Activated CD8-positive, alpha-beta memory T cell treated with anti-CD3 and anti-CD28 coated beads, Interleukin-2, amount 10 ng/mL, durations not matched to agents 7 days and 5 days (primary cell): ENCODE measurements at regions not wholly inside any gene's neighbourhood (a gene's known extent, or its start where the extent isn't known, plus 50 kb on each side); places are given as distances from the start of the nearest gene placed in this dataset.

Experiments
- ATAC-seq: fragments of 150-1000 bp; cut with Tn5 transposase; one replicate; pipeline ENCODE4 v1.10.0; 2021; ENCODE audit warnings: moderate library complexity
- CTCF ChIA-PET: fragments of 350-600 bp; sonication (Branson Sonifier 250); formaldehyde crosslinking; loops from one replicate; lab custom pipeline; 2021; ENCODE audit warnings: antibody characterized with exemption; lab: Charles Lee
- DNase-seq: peaks from one replicate; pipeline ENCODE4 v3.0.0-alpha.2; 2020
- H3K27ac Mint-ChIP-seq: one replicate; pipeline ENCODE4 v1.8.0; 2021; ENCODE audit warnings: mild to moderate bottlenecking, mixed read lengths
- H3K27me3 Mint-ChIP-seq: one replicate; pipeline ENCODE4 v1.8.0; 2021; ENCODE audit warnings: mixed read lengths
- H3K36me3 Mint-ChIP-seq: one replicate; pipeline ENCODE4 v1.8.0; 2021; ENCODE audit warnings: mild to moderate bottlenecking, mixed read lengths
- H3K4me1 Mint-ChIP-seq: one replicate; pipeline ENCODE4 v1.8.0; 2021; ENCODE audit warnings: mixed read lengths
- H3K4me3 Mint-ChIP-seq: one replicate; pipeline ENCODE4 v1.8.0; 2021; ENCODE audit warnings: mild to moderate bottlenecking, moderate library complexity, mixed read lengths
- H3K9me3 Mint-ChIP-seq: one replicate; pipeline ENCODE4 v1.8.0; 2022; ENCODE audit warnings: low read depth, mixed read lengths

DNA sequence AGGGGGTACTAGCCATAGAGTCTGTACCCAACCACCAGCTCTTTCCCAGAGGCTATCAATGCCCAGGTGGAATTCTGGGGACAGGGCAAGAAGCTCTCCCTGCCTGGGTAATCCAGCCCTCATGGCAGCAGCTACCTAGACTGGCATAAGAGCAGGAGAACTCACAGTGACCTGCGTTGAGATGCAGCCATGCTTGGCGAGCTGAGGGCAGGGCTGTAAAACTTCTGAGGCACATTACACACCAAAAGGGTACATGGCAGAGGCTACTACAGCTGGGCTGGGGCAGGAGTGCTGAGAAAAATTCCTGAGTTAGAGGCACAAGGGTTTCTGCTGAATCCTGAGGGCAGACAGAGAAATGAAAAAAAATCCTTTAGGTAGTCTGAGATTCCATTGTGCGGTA is 927.9 kb upstream of the B3GALT2 start:
- H3K4me1 Mint-ChIP-seq, result no peaks in the 10 kb centered on the region
- no peak for ATAC-seq
- H3K4me3 Mint-ChIP-seq, result no peak overlapping the region
- H3K9me3 Mint-ChIP-seq, result no peaks in the 10 kb centered on the region
- DNase-seq, result no peak
- H3K36me3 Mint-ChIP-seq, result no peaks in the 10 kb centered on the region
- H3K27me3 Mint-ChIP-seq, result no peaks in the 10 kb centered on the region
- CTCF ChIA-PET, result no interaction called here
- H3K27ac Mint-ChIP-seq, result no peak overlapping the region

GRCh38 chr1:194105381-194105780 is 919.0 kb upstream of the B3GALT2 start:
- no peak for DNase-seq
- Mint-ChIP-seq H3K9me3 (no peaks in the 10 kb centered on the region), H3K27ac (no peak overlapping the region), H3K4me1 (no peaks in the 10 kb centered on the region), H3K27me3 (no peaks in the 10 kb centered on the region), H3K4me3 (no peak overlapping the region), H3K36me3 (no peaks in the 10 kb centered on the region)
- CTCF ChIA-PET, result no interaction called here
- no peak for ATAC-seq

GRCh38 chr1:194104247-194104844 is 917.9 kb upstream of the B3GALT2 start:
- Mint-ChIP-seq H3K9me3 (no peaks in the 10 kb centered on the region), H3K4me3 (no peak overlapping the region), H3K36me3 (no peaks in the 10 kb centered on the region), H3K27me3 (no peaks in the 10 kb centered on the region), H3K27ac (no peak overlapping the region), H3K4me1 (no peaks in the 10 kb centered on the region)
- CTCF ChIA-PET, result no interaction called here
- ATAC-seq (no peak), DNase-seq (no peak)

DNA sequence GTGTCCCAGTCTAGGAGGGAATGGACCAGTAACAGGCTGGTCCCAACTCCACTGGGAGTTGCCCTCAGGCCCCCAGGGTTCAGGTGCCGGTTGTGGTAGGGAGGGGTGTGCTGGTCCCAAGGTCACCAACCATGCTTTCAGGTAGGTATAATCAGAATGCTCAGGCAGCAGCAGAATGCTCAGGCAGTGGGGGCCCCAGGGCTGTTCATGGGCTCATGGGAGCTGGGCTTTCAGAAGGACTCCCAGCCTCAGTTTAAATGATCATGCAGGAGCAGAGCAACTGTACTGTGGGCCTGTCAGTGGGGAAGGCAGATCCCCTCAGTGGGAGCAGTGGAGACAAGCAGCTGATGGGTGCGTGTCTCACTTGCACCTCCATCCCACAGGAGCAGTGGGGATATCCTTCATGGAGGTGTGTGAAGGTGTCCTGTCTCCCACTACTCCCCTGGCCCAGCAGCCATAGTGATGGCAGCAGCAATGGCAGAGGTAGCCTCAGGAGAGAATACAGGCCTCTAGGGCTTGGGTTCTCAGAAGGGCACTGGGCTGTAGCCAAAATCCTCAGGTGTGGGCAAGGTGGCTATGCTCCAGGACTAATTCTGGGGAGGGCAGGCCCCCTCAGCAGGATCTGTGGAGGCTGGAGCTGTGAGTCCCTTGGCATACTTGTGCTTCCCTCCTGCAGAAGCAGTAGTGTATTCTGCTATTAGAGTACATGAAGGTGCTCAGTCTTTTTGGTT is 917.3 kb upstream of the B3GALT2 start:
- DNase-seq, result no peak
- Mint-ChIP-seq H3K27ac (no peak overlapping the region), H3K27me3 (no peaks in the 10 kb centered on the region), H3K9me3 (no peaks in the 10 kb centered on the region), H3K4me3 (no peak overlapping the region), H3K36me3 (no peaks in the 10 kb centered on the region), H3K4me1 (no peaks in the 10 kb centered on the region)
- ATAC-seq, result no peak
- CTCF ChIA-PET, result no interaction called here

DNA sequence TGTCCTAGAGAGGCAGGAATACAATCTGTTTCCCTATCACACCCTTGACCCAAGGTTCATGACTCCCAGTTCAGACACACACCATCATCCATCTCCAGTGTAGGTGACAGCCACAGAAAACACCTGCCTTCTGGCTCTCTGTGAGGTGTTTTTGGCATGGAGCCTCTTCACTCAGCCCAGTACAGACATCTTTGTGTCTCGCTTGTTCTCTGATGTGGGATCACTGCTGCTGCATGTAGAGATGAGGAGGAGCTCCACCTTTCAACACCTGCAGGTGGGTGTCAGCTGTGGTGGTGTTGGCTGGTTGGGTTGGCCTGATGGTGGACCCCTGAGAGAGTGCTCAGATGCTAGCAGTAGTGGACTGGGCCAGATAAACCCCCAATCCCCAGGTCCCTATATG is 916.7 kb upstream of the B3GALT2 start:
- no peak overlapping the region for H3K4me3 Mint-ChIP-seq
- no peak overlapping the region for H3K27ac Mint-ChIP-seq
- H3K4me1 Mint-ChIP-seq, result no peaks in the 10 kb centered on the region
- H3K36me3 Mint-ChIP-seq, result no peaks in the 10 kb centered on the region
- CTCF ChIA-PET, result no interaction called here
- no peaks in the 10 kb centered on the region for H3K27me3 Mint-ChIP-seq
- no peak for ATAC-seq
- DNase-seq, result no peak
- no peaks in the 10 kb centered on the region for H3K9me3 Mint-ChIP-seq

DNA sequence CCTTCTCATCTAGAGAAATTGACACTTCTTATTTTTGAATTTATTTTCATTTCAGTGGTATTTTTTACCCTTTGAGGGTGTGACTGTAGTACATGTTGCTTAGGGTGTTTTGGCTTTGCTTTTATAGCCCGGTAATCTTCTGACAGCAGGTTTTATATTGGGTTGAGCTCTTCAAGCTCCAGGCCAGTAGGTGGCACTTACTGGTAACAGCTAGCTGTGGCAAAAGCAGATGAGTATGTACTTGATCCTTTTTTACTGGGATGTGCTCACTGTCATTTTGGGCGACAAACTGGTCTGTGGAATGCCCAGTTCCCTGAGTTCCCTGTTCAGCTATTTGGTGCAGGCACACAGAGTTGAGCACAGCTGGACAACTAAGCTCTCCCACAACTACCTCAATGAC is 916.2 kb upstream of the B3GALT2 start:
- CTCF ChIA-PET, result no interaction called here
- Mint-ChIP-seq H3K36me3 (no peaks in the 10 kb centered on the region), H3K4me1 (no peaks in the 10 kb centered on the region), H3K4me3 (no peak overlapping the region), H3K9me3 (no peaks in the 10 kb centered on the region), H3K27ac (no peak overlapping the region), H3K27me3 (no peaks in the 10 kb centered on the region)
- ATAC-seq (no peak), DNase-seq (no peak)

DNA sequence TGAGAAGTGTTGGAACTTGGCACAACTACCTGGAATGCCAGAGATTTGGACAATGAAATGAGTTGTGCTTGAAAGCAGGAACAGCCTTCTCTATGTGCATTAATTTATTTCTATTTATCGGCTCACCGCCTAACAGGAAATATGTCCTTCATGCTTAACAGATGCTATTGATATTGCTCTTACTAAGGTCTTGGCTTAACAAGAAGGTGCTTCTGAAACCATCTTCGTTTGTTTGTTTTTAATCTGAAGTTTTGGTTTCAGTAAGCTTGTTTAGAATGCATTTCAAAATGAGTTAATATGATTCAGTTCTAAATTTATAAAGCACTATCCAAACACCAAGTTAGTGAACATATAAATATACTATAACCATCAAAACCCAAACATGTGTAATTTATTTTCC is 898.3 kb upstream of the B3GALT2 start:
- no peak overlapping the region for H3K4me3 Mint-ChIP-seq
- peaks cover 3% of the 10 kb centered on the region for H3K9me3 Mint-ChIP-seq
- peaks cover 4% of the 10 kb centered on the region for H3K4me1 Mint-ChIP-seq
- no peak for ATAC-seq
- CTCF ChIA-PET, result no interaction called here
- DNase-seq, result no peak
- H3K27ac Mint-ChIP-seq, result no peak overlapping the region
- H3K36me3 Mint-ChIP-seq, result no peaks in the 10 kb centered on the region
- H3K27me3 Mint-ChIP-seq, result no peaks in the 10 kb centered on the region

GRCh38 chr1:194081444-194081843 is 895.0 kb upstream of the B3GALT2 start:
- no peak for DNase-seq
- no peak overlapping the region for H3K27ac Mint-ChIP-seq
- H3K36me3 Mint-ChIP-seq, result no peaks in the 10 kb centered on the region
- no peaks in the 10 kb centered on the region for H3K27me3 Mint-ChIP-seq
- ATAC-seq, result no peak
- no peak overlapping the region for H3K4me3 Mint-ChIP-seq
- H3K4me1 Mint-ChIP-seq, result peaks cover 2% of the 10 kb centered on the region
- CTCF ChIA-PET, result no interaction called here
- H3K9me3 Mint-ChIP-seq, result peaks cover 3% of the 10 kb centered on the region

DNA sequence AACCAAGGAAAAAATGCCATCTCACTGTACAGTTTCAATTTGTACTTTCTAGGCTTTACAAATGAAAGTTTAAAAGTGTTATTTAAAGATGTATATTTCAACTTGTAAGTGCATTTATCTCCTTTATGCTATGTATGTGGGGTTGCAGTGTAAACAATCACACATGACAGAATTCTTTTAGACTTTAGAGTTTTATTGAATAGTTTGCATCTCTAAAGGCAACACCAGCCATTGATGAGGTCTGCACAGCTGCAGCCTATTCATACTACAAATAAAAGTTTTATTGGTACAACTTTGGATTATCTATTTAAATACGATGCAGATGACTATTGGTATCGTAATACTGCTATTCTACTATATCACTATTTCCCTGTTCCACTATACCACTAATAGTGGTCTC is 894.4 kb upstream of the B3GALT2 start:
- H3K27me3 Mint-ChIP-seq, result no peaks in the 10 kb centered on the region
- ATAC-seq, result no peak
- DNase-seq, result no peak
- H3K36me3 Mint-ChIP-seq, result no peaks in the 10 kb centered on the region
- CTCF ChIA-PET, result no interaction called here
- H3K27ac Mint-ChIP-seq, result no peak overlapping the region
- H3K9me3 Mint-ChIP-seq, result peaks cover 3% of the 10 kb centered on the region
- H3K4me3 Mint-ChIP-seq, result no peak overlapping the region
- H3K4me1 Mint-ChIP-seq, result peaks cover 2% of the 10 kb centered on the region

GRCh38 chr1:194078765-194079164 is 892.4 kb upstream of the B3GALT2 start:
- Mint-ChIP-seq H3K9me3 (peaks cover 3% of the 10 kb centered on the region), H3K27ac (no peak overlapping the region), H3K4me3 (no peak overlapping the region), H3K36me3 (no peaks in the 10 kb centered on the region), H3K4me1 (no peaks in the 10 kb centered on the region), H3K27me3 (no peaks in the 10 kb centered on the region)
- CTCF ChIA-PET, result no interaction called here
- no peak for ATAC-seq
- no peak for DNase-seq

DNA sequence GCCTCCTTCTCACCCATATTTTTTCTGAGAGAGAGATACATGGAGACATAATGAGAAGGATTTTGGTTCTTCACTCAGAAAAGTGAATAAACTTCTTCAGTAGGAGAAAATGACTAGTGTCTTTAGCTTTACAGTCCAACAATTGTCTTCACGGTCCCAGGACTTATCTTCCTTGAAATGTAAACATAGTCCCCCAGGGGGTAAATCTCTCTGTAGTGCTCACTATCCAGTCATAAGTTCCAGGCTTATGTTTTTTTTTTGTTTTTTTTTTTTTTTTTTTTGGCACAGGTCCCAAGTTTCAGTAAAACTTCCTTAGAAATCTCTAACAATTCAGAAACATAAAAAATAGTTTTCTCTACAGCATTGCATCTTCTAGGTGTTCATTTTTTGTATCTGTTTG is 890.2 kb upstream of the B3GALT2 start:
- ATAC-seq, result no peak

GRCh38 chr1:194073833-194074232 is 887.4 kb upstream of the B3GALT2 start:
- Mint-ChIP-seq H3K27me3 (no peaks in the 10 kb centered on the region), H3K4me1 (no peaks in the 10 kb centered on the region), H3K36me3 (no peaks in the 10 kb centered on the region), H3K27ac (no peak overlapping the region), H3K4me3 (no peak overlapping the region), H3K9me3 (no peaks in the 10 kb centered on the region)
- CTCF ChIA-PET, result no interaction called here
- no peak for ATAC-seq
- DNase-seq, result no peak

More for the DNA sequence above, 890.2 kb upstream of the B3GALT2 start:
- Mint-ChIP-seq H3K36me3 (no peaks in the 10 kb centered on the region), H3K4me3 (no peak overlapping the region), H3K4me1 (no peaks in the 10 kb centered on the region), H3K9me3 (no peaks in the 10 kb centered on the region), H3K27ac (no peak overlapping the region), H3K27me3 (no peaks in the 10 kb centered on the region)
- DNase-seq, result no peak
- CTCF ChIA-PET, result no interaction called here

DNA sequence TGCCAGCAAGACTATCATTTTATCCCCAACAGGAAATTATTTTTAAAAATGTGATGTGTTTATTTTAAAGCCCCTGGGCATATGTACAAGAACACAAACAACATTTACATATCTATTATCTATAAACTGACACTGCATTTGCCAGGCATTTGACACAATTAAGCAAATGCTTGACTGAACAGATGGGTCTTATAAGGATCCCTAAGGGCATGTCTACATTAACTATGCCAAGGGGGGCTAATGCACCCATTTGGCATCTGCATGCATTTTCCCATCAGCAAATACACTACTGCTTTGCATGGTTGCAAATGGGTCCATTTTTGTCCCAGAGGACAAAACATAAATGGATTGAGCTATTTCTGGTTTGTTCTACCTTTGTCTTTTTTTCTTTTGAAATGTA is 884.8 kb upstream of the B3GALT2 start:
- no peaks in the 10 kb centered on the region for H3K36me3 Mint-ChIP-seq
- no peak overlapping the region for H3K27ac Mint-ChIP-seq
- H3K27me3 Mint-ChIP-seq, result no peaks in the 10 kb centered on the region
- CTCF ChIA-PET, result no interaction called here
- H3K4me1 Mint-ChIP-seq, result no peaks in the 10 kb centered on the region
- H3K4me3 Mint-ChIP-seq, result no peak overlapping the region
- no peak for DNase-seq
- H3K9me3 Mint-ChIP-seq, result no peaks in the 10 kb centered on the region
- ATAC-seq, result no peak

DNA sequence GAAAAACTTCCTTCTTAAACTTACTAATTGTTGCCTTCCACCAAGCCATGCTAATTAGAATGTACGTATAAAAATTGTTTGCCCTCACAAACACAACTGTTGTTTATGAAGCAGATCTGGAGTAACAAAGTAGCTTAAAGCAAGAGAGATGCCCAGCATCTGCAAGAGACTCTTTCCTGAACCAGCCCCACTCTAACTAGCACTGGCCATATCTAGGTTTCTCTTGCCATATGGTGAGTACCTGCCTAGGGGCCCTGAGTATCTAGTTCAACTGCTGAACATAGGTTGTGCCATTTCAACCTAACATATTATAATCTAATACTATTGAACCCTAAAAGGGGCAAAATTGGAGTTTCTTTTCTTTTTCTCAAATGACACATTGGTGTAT is 883.4 kb upstream of the B3GALT2 start:
- Mint-ChIP-seq H3K36me3 (no peaks in the 10 kb centered on the region), H3K4me3 (no peak overlapping the region), H3K9me3 (no peaks in the 10 kb centered on the region), H3K27me3 (no peaks in the 10 kb centered on the region), H3K27ac (no peak overlapping the region), H3K4me1 (no peaks in the 10 kb centered on the region)
- DNase-seq (no peak), ATAC-seq (no peak)
- CTCF ChIA-PET, result no interaction called here
